IMR-90 (cell line): ENCODE measurements at regions not wholly inside any gene's neighbourhood (a gene's known extent, or its start where the extent isn't known, plus 50 kb on each side); places are given as distances from the start of the nearest gene placed in this dataset.
A peak's percentile ranks its signal among the peaks of the same experiment; 100 is the strongest.

Source experiments
- ATAC-seq: fragments of 200-7000 bp; cut with Tn5 transposase; 2 replicates; pipeline ENCODE4 v1.9.1; 2020; ENCODE audit warnings: low read depth, mild to moderate bottlenecking, moderate library complexity
- BruUV-seq: library from RNA; stranded (reverse); fragments of 400-500 nt; replicated peaks from 2 replicates; lab custom pipeline; 2021; lab: Mats Ljungman, UMichigan
- CTCF ChIA-PET: fragments of 300-600 bp; formaldehyde crosslinking; extraction: SDS; loops from one replicate; lab custom pipeline; 2021; ENCODE audit warnings: antibody characterized with exemption; lab: Yijun Ruan, JAX
- POLR2A ChIA-PET: fragments of 300-600 bp; sonication (Branson Sonifier 250); formaldehyde crosslinking; loops from one replicate; lab custom pipeline; 2022; ENCODE audit warnings: antibody characterized with exemption; ENCODE audit not compliant: unreplicated experiment; lab: Charles Lee
- DNase-seq: peaks from one replicate; pipeline ENCODE4 v3.0.0; 2013
- H2AFZ ChIP-seq: replicated peaks from 2 replicates; pipeline ENCODE3; 2013; ENCODE audit warnings: low read length, mild to moderate bottlenecking; ENCODE audit not compliant: poor library complexity
- H2AK5ac ChIP-seq: 2 replicates; pipeline ENCODE4 v1.6.1; 2013; ENCODE audit warnings: low read depth, low read length, inconsistent platforms
- H2AK9ac ChIP-seq: replicated peaks from 2 replicates; pipeline ENCODE3; 2013; ENCODE audit warnings: mild to moderate bottlenecking, low read depth, low read length, moderate library complexity; ENCODE audit not compliant: poor library complexity
- H2BK120ac ChIP-seq: 2 replicates; pipeline ENCODE4 v1.6.1; 2013; ENCODE audit warnings: low read depth, low read length, inconsistent platforms
- H2BK15ac ChIP-seq: 3 replicates; pipeline ENCODE4 v1.6.1; 2013; ENCODE audit warnings: low read depth, low read length, inconsistent platforms
- H2BK20ac ChIP-seq: 2 replicates; pipeline ENCODE4 v1.6.1; 2013; ENCODE audit warnings: low read depth, mild to moderate bottlenecking, inconsistent platforms, low read length, moderate library complexity
- H2BK5ac ChIP-seq: 2 replicates; pipeline ENCODE4 v1.6.1; 2013; ENCODE audit warnings: mild to moderate bottlenecking, low read depth, low read length, inconsistent platforms; ENCODE audit not compliant: poor library complexity, severe bottlenecking
- H3K14ac ChIP-seq: replicated peaks from 2 replicates; pipeline ENCODE4 v1.6.1; 2013; ENCODE audit warnings: low read depth, low read length, inconsistent platforms
- H3K18ac ChIP-seq: 2 replicates; pipeline ENCODE4 v1.6.1; 2013; ENCODE audit warnings: low read depth, low read length, control low read depth
- H3K23ac ChIP-seq: 2 replicates; pipeline ENCODE4 v1.6.1; 2013; ENCODE audit warnings: low read depth, low read length, inconsistent platforms
- H3K27ac ChIP-seq: 2 replicates; pipeline ENCODE4 v1.5.1; 2013; ENCODE audit warnings: mild to moderate bottlenecking, control low read depth, low read length; ENCODE audit not compliant: insufficient read depth
- H3K27me3 ChIP-seq: 2 replicates; pipeline ENCODE4 v1.6.1; 2013; ENCODE audit warnings: low read length; ENCODE audit not compliant: control insufficient read depth, insufficient read depth
- H3K36me3 ChIP-seq: 2 replicates; pipeline ENCODE4 v1.6.1; 2013; ENCODE audit warnings: low read length, mixed read lengths; ENCODE audit not compliant: control insufficient read depth, insufficient read depth
- H3K4ac ChIP-seq: 2 replicates; pipeline ENCODE4 v1.6.1; 2013; ENCODE audit warnings: low read depth, low read length, inconsistent platforms
- H3K4me1 ChIP-seq: 2 replicates; pipeline ENCODE4 v1.6.1; 2013; ENCODE audit warnings: low read length, mixed read lengths; ENCODE audit not compliant: control insufficient read depth, insufficient read depth
- H3K4me2 ChIP-seq: 2 replicates; pipeline ENCODE4 v1.6.1; 2013; ENCODE audit warnings: low read depth, mild to moderate bottlenecking, control low read depth, low read length, moderate library complexity
- H3K4me3 ChIP-seq: 2 replicates; pipeline ENCODE4 v1.5.1; 2013; ENCODE audit warnings: low read depth, mild to moderate bottlenecking, control low read depth, low read length, moderate library complexity; ENCODE audit not compliant: insufficient read depth
- H3K56ac ChIP-seq: 2 replicates; pipeline ENCODE4 v1.6.1; 2013; ENCODE audit warnings: low read length, inconsistent platforms; ENCODE audit not compliant: insufficient read depth; ENCODE audit errors: extremely low read depth
- H3K79me1 ChIP-seq, 2 experiments: 2 replicates each; pipeline ENCODE4 v1.6.1; 2013; ENCODE audit warnings: low read length in 2 of 2, inconsistent platforms in 1 of 2, low read depth in 1 of 2
- H3K9ac ChIP-seq: 2 replicates; pipeline ENCODE4 v1.6.1; 2013; ENCODE audit warnings: low read depth, low read length, control low read depth
- H3K9me1 ChIP-seq: 2 replicates; pipeline ENCODE4 v1.6.1; 2013; ENCODE audit warnings: low read length, inconsistent platforms; ENCODE audit not compliant: insufficient read depth
- H3K9me3 ChIP-seq: 2 replicates; pipeline ENCODE4 v1.6.1; 2013; ENCODE audit warnings: low read length; ENCODE audit not compliant: control insufficient read depth, insufficient read depth
- H4K20me1 ChIP-seq: 2 replicates; pipeline ENCODE4 v1.6.1; 2013; ENCODE audit warnings: low read length, inconsistent platforms; ENCODE audit not compliant: insufficient read depth
- H4K5ac ChIP-seq: 2 replicates; pipeline ENCODE4 v1.6.1; 2013; ENCODE audit warnings: mild to moderate bottlenecking, low read depth, low read length, control low read depth
- H4K8ac ChIP-seq, 2 experiments: 2 replicates each; pipeline ENCODE4 v1.6.1; 2013; ENCODE audit warnings: low read depth in 2 of 2, low read length in 2 of 2, control low read depth in 1 of 2, inconsistent platforms in 1 of 2
- H4K91ac ChIP-seq: 2 replicates; pipeline ENCODE4 v1.6.1; 2013; ENCODE audit warnings: low read depth, low read length, inconsistent platforms; ENCODE audit not compliant: insufficient read depth
- MAFK ChIP-seq: IDR thresholded peaks from 2 replicates; pipeline ENCODE4 v1.6.1; 2012; ENCODE audit warnings: low read depth, low read length, improper control_type of control experiment
- dilution Hi-C: fragments of 300-500 bp; cut with HindIII; formaldehyde crosslinking; loops from one replicate; pipeline ENCODE4 v1.14.3; 2018; ENCODE audit warnings: low sequenced_read_pairs; ENCODE audit not compliant: unreplicated experiment
- in situ Hi-C: fragments of 300-500 bp; cut with MboI; formaldehyde crosslinking; loops from 3 replicates; pipeline ENCODE4 v1.14.3; 2019; ENCODE audit warnings: low sequenced_read_pairs, inconsistent platforms, mixed read lengths
- intact Hi-C: fragments of 100-400 bp; cut with micrococcal nuclease; formaldehyde crosslinking; loops from 2 replicates; pipeline ENCODE4 v1.10.0; 2022
- TF ChIP-seq, protein P1 (sequence below): conservative IDR thresholded peaks from 2 replicates; pipeline ENCODE4 v1.5.1; 2012; ENCODE audit warnings: mild to moderate bottlenecking, low read depth, low read length, improper control_type of control experiment

DNA sequence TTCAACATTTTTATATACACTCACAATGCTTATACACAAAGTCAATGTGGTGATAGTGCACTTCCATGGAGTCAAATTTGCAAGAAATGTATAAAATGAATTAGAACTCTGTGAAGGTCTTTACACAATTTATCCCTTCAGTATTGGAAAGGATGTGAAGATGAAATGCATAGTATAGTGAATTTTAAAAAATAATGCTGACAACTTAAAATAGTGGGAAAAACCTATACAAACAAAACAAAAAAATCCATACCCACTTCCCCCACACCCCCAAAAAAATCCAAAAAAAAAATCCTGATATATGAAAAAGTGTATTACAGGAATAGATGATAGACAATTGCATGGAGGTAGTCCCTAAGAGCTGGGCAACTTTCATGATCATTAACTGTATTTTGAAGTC is 165.3 kb downstream of the HLX start:
- Histone ChIP-seq H3K79me1 (no peaks in the 10 kb centered on the region), H3K27ac (no peak overlapping the region), H4K5ac (no peak overlapping the region), H3K4ac (no peak overlapping the region), H3K27me3 (no peaks in the 10 kb centered on the region), H2AFZ (no peak overlapping the region), H3K4me2 (no peak overlapping the region), H3K18ac (no peak overlapping the region), H4K8ac (no peak overlapping the region), H3K9me3 (no peaks in the 10 kb centered on the region), H3K9ac (no peak overlapping the region), H4K20me1 (no peaks in the 10 kb centered on the region), H2BK120ac (no peak overlapping the region), H3K4me3 (no peak overlapping the region), H2BK5ac (no peak overlapping the region), H3K23ac (no peak overlapping the region), H4K91ac (no peak overlapping the region), H2BK20ac (no peak overlapping the region), H3K4me1 (0 out of 2 replicates have a peak, but pooled peaks cover 2% of the 10 kb centered on the region), H3K9me1 (peaks cover 11% of the 10 kb centered on the region), H3K36me3 (no peaks in the 10 kb centered on the region), H3K14ac (no peak overlapping the region), H2AK5ac (no peak overlapping the region), H3K56ac (no peak overlapping the region), H2AK9ac (no peak overlapping the region), H2BK15ac (no peak overlapping the region)
- intact Hi-C loops, result loop anchor here (10.0 kb wide), 1 partner anchor 390 kb away; no protein-coding TSS in a partner anchor
- TF ChIP-seq, protein P1, sequence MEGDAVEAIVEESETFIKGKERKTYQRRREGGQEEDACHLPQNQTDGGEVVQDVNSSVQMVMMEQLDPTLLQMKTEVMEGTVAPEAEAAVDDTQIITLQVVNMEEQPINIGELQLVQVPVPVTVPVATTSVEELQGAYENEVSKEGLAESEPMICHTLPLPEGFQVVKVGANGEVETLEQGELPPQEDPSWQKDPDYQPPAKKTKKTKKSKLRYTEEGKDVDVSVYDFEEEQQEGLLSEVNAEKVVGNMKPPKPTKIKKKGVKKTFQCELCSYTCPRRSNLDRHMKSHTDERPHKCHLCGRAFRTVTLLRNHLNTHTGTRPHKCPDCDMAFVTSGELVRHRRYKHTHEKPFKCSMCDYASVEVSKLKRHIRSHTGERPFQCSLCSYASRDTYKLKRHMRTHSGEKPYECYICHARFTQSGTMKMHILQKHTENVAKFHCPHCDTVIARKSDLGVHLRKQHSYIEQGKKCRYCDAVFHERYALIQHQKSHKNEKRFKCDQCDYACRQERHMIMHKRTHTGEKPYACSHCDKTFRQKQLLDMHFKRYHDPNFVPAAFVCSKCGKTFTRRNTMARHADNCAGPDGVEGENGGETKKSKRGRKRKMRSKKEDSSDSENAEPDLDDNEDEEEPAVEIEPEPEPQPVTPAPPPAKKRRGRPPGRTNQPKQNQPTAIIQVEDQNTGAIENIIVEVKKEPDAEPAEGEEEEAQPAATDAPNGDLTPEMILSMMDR, result no peak
- TF ChIP-seq MAFK, result peak; percentile 56
- no peak for ATAC-seq
- DNase-seq, result no peak
- no TSS peak for BruUV-seq
- dilution Hi-C loops, result no loop called here
- ChIA-PET CTCF (interaction anchor here (0.6 kb wide), 1 partner anchor 388 kb away, joined by 4 read pairs; no protein-coding TSS in a partner anchor), POLR2A (no interaction called here)
- in situ Hi-C loops, result no loop called here
